ENCODE measurements at regions not wholly inside any gene's neighbourhood (a gene's known extent, or its start where the extent isn't known, plus 50 kb on each side); places are given as distances from the start of the nearest gene placed in this dataset.

- no peaks in the 10 kb centered on the region for H3K9me3 ChIP-seq (ENCODE audit: low read length)
- no peak overlapping the region for H3K9ac ChIP-seq (ENCODE audit: low read length)
- no peaks in the 10 kb centered on the region for H3F3A ChIP-seq (ENCODE audit: insufficient read depth, low read length, poor library complexity, severe bottlenecking)
- H3K4me3 ChIP-seq (ENCODE audit: low read length), result no peak overlapping the region
- no peaks in the 10 kb centered on the region for H3K9me2 ChIP-seq (ENCODE audit: insufficient read depth, low read length)
- no peak overlapping the region for H3K27ac ChIP-seq (ENCODE audit: low read length)
- TF ChIP-seq EZH2 (IDR thresholded peaks at IDR 0.05; ENCODE audit: borderline replicate concordance, insufficient read depth, low read length, poor library complexity, severe bottlenecking) (no peak), CTCF (IDR thresholded peaks at IDR 0.05; ENCODE audit: poor library complexity, severe bottlenecking) (no peak), POLR2AphosphoS5 (IDR thresholded peaks at IDR 0.05) (no peak), EP300 (conservative IDR thresholded peaks at IDR 0.05; ENCODE audit: poor library complexity, severe bottlenecking) (no peak), SMC3 (conservative IDR thresholded peaks at IDR 0.05; ENCODE audit: poor library complexity) (no peak), REST (IDR thresholded peaks at IDR 0.05; ENCODE audit: borderline replicate concordance) (no peak), RAD21 (conservative IDR thresholded peaks at IDR 0.05) (no peak), MXI1 (conservative IDR thresholded peaks at IDR 0.05; ENCODE audit: poor library complexity, severe bottlenecking) (no peak), TAF1 (IDR thresholded peaks at IDR 0.05; ENCODE audit: low read depth) (no peak)
- H3K27me3 ChIP-seq (ENCODE audit: insufficient read depth, low read depth, low read length), result no peaks in the 10 kb centered on the region
- no peak overlapping the region for H2AFZ ChIP-seq (ENCODE audit: low read depth, low read length)
- H3K79me2 ChIP-seq (replicated peaks; ENCODE audit: insufficient read depth, low read length), result no peaks in the 10 kb centered on the region
- H3K36me3 ChIP-seq (ENCODE audit: insufficient read depth, low read length), result no peaks in the 10 kb centered on the region
- no peak overlapping the region for H3K4me2 ChIP-seq (ENCODE audit: low read length)
- H4K20me1 ChIP-seq (ENCODE audit: insufficient read depth), result no peaks in the 10 kb centered on the region
These were observed 429.3 kb upstream of the THBS1 start for GRCh38 chr15:39151545-39151944.

- H2AFZ ChIP-seq (ENCODE audit: low read depth, low read length), result no peak overlapping the region
- H3K4me2 ChIP-seq (ENCODE audit: low read length), result peak overlapping the region; percentile 26
- no peak overlapping the region for H3K27ac ChIP-seq (ENCODE audit: low read length)
- H3K9ac ChIP-seq (ENCODE audit: low read length), result no peak overlapping the region
- no peaks in the 10 kb centered on the region for H3K9me3 ChIP-seq (ENCODE audit: low read length)
- TF ChIP-seq REST (IDR thresholded peaks at IDR 0.05; ENCODE audit: borderline replicate concordance) (no peak), TAF1 (IDR thresholded peaks at IDR 0.05; ENCODE audit: low read depth) (no peak), RAD21 (conservative IDR thresholded peaks at IDR 0.05) (no peak), POLR2AphosphoS5 (IDR thresholded peaks at IDR 0.05) (no peak), MXI1 (conservative IDR thresholded peaks at IDR 0.05; ENCODE audit: poor library complexity, severe bottlenecking) (no peak), CTCF (IDR thresholded peaks at IDR 0.05; ENCODE audit: poor library complexity, severe bottlenecking) (no peak)
- H3K79me2 ChIP-seq (replicated peaks; ENCODE audit: insufficient read depth, low read length), result no peaks in the 10 kb centered on the region
- H3K4me3 ChIP-seq (ENCODE audit: low read length), result no peak overlapping the region
- H3K36me3 ChIP-seq (ENCODE audit: insufficient read depth, low read length), result no peaks in the 10 kb centered on the region
- H3K9me2 ChIP-seq (ENCODE audit: insufficient read depth, low read length), result no peaks in the 10 kb centered on the region
- H3F3A ChIP-seq (ENCODE audit: insufficient read depth, low read length, poor library complexity, severe bottlenecking), result no peaks in the 10 kb centered on the region
- no peaks in the 10 kb centered on the region for H4K20me1 ChIP-seq (ENCODE audit: insufficient read depth)
- H3K27me3 ChIP-seq (ENCODE audit: insufficient read depth, low read depth, low read length), result no peaks in the 10 kb centered on the region
These were observed 427.7 kb upstream of the THBS1 start for GRCh38 chr15:39153058-39153714.
